Activated naive CD8-positive, alpha-beta T cell treated with anti-CD3 and anti-CD28 coated beads, Interleukin-2, amount 50 U/mL, for 24 hours (primary cell): ENCODE measurements at regions not wholly inside any gene's neighbourhood (a gene's known extent, or its start where the extent isn't known, plus 50 kb on each side); places are given as distances from the start of the nearest gene placed in this dataset.
"Not testable (repeated sequence)": the region's sequence is repeated elsewhere in the genome, so short reads cannot be mapped to it uniquely, and the experiment has no call there.

ENCODE experiments used
- ATAC-seq: fragments of 150-1000 bp; cut with Tn5 transposase; one replicate; pipeline ENCODE4 v1.10.0; 2021
- DNase-seq: peaks from one replicate; pipeline ENCODE4 v3.0.0; 2021
- H3K27ac Mint-ChIP-seq: one replicate; pipeline ENCODE4 v1.8.0; 2021; ENCODE audit warnings: mild to moderate bottlenecking, mixed read lengths
- H3K27me3 Mint-ChIP-seq: one replicate; pipeline ENCODE4 v1.8.0; 2021; ENCODE audit warnings: mixed read lengths
- H3K36me3 Mint-ChIP-seq: one replicate; pipeline ENCODE4 v1.8.0; 2021; ENCODE audit warnings: low read depth, mixed read lengths
- H3K4me1 Mint-ChIP-seq: one replicate; pipeline ENCODE4 v1.8.0; 2021; ENCODE audit warnings: mixed read lengths
- H3K4me3 Mint-ChIP-seq: one replicate; pipeline ENCODE4 v1.8.0; 2021; ENCODE audit warnings: mild to moderate bottlenecking, moderate library complexity, mixed read lengths
- H3K9me3 Mint-ChIP-seq: one replicate; pipeline ENCODE4 v1.8.0; 2021; ENCODE audit warnings: mixed read lengths

GRCh38 chr16:21422824-21423223 is 144.7 kb upstream of the CRYM start:
- H3K36me3 Mint-ChIP-seq, H3K4me3 Mint-ChIP-seq, H3K4me1 Mint-ChIP-seq, H3K9me3 Mint-ChIP-seq, H3K27ac Mint-ChIP-seq, ATAC-seq, H3K27me3 Mint-ChIP-seq, DNase-seq: not testable (repeated sequence)

DNA sequence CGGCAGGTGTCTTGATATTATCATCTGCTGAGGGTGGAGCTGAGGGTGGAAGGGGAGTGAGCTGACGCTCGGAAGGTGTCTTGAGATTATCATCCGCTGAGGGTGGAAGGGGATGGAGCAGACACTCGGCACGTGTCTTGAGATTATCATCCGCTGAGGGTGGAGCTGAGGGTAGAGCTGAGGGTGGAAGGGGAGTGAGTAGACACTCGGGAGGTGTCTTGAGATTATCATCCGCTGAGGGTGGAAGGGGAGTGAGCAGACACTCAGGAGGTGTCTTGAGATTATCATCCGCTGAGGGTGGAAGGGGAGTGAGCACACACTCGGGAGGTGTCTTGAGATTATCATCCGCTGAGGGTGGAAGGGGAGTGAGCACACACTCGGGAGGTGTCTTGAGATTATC is 126.6 kb upstream of the CRYM start:
- not testable (repeated sequence) for H3K27me3 Mint-ChIP-seq, H3K36me3 Mint-ChIP-seq, H3K27ac Mint-ChIP-seq, H3K9me3 Mint-ChIP-seq, H3K4me1 Mint-ChIP-seq, DNase-seq, H3K4me3 Mint-ChIP-seq, ATAC-seq

DNA sequence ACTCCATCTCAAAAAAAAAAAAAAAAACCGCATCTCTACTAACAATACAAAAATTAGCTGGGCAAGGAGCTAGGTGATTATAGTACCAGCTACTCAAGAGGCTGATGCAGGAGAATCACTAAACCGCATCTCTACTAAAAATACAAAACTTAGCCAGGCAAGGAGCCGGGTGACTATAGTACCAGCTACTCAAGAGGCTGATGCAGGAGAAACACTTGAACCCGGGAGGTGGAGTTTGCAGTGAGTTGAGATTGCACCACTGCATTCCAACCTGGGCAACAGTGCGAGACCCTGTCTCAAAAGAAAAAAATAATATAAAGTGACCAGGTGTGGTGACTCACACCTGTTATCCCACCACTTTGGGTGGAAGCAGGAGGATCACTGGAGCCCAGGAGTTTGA is 119.8 kb upstream of the CRYM start:
- not testable (repeated sequence) for H3K27me3 Mint-ChIP-seq, ATAC-seq, H3K9me3 Mint-ChIP-seq, DNase-seq, H3K36me3 Mint-ChIP-seq, H3K4me1 Mint-ChIP-seq, H3K4me3 Mint-ChIP-seq, H3K27ac Mint-ChIP-seq

DNA sequence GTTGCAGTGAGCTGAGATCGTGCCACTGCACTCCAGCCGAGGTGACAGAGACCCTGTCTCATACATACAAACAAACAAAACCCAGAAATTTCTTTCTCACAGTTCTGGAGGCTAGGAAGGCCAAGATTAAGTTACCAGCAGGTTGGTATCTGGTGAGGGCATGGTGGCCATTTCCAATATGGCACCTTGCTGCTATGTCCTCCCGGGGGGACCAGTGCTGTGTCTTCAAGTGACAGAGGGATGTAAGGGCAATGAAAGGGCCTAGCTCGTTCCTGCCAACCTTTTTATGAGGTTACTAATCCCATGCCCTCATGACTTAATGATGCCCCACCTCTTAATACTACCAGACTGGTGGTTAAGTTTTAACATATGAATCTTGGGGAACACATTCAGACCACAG is 118.5 kb upstream of the CRYM start:
- not testable (repeated sequence) for DNase-seq, H3K4me1 Mint-ChIP-seq, H3K27ac Mint-ChIP-seq, H3K27me3 Mint-ChIP-seq, H3K4me3 Mint-ChIP-seq, H3K9me3 Mint-ChIP-seq, ATAC-seq, H3K36me3 Mint-ChIP-seq

DNA sequence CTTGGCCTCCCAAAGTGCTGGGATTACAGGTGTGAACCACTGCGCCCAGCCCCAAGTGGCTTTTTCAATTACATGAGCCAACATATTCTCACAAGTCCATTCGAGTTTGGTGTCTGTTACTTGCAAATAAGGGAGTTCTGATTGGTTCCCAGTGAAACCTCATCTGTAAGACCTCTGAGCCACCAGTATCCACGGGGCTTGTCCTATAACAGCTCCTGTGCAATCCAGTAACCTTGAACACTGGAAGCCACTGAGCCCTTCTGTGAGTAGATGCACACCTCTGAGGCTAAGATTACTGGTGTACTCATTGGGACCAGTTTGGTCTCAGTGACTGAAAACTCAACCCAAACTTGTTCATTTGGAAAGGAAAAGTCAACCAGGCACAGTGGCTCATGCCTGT is 112.5 kb upstream of the CRYM start:
- not testable (repeated sequence) for DNase-seq, H3K27ac Mint-ChIP-seq, H3K4me3 Mint-ChIP-seq, H3K36me3 Mint-ChIP-seq, H3K4me1 Mint-ChIP-seq, H3K9me3 Mint-ChIP-seq, ATAC-seq, H3K27me3 Mint-ChIP-seq

GRCh38 chr16:21389860-21390259 is 111.8 kb upstream of the CRYM start:
- not testable (repeated sequence) for H3K27me3 Mint-ChIP-seq, ATAC-seq, H3K36me3 Mint-ChIP-seq, H3K9me3 Mint-ChIP-seq, DNase-seq, H3K4me3 Mint-ChIP-seq, H3K27ac Mint-ChIP-seq, H3K4me1 Mint-ChIP-seq

- ATAC-seq: peak; percentile 33
- not testable (repeated sequence) for H3K27me3 Mint-ChIP-seq, DNase-seq, H3K36me3 Mint-ChIP-seq, H3K4me3 Mint-ChIP-seq, H3K9me3 Mint-ChIP-seq, H3K27ac Mint-ChIP-seq, H3K4me1 Mint-ChIP-seq
Measured at GRCh38 chr16:21387757-21388156, 109.7 kb upstream of the CRYM start.

DNA sequence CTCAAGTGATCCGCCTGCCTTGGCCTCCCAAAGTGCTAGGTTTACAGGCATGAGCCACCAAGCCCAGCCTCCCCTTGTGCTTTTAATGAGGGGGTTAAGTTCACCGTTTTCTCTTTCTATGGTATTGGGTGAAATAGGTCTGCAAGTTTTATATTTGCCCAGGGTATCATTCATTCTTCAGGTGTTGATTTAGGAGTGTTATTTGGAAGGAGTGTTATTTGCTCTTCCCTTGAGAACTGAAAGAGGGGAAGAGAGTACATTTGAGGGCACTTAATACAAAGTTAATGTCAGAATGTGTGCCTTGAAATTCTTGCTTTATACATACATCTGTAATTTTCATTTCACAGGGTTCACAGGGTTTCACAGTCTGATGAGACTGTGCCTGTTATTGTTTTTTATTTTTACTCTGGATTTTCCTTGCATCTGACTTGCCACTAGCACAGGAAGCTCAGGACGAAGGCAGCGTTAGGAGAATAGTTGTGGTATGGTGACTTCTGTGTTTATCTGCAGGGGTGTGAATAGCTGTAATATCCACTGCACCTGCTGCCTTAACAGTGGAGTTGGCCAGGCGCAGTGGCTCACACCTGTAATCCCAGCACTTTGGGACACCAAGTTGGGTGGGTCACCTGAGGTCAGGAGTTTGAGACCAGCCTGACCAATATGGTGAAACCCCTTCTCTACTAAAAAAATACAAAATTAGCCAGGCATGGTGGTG is 108.3 kb upstream of the CRYM start:
- not testable (repeated sequence) for H3K4me1 Mint-ChIP-seq, H3K9me3 Mint-ChIP-seq, ATAC-seq, H3K4me3 Mint-ChIP-seq, DNase-seq, H3K27ac Mint-ChIP-seq, H3K27me3 Mint-ChIP-seq, H3K36me3 Mint-ChIP-seq

- not testable (repeated sequence) for H3K4me1 Mint-ChIP-seq, H3K4me3 Mint-ChIP-seq, H3K36me3 Mint-ChIP-seq, H3K27ac Mint-ChIP-seq, ATAC-seq, H3K9me3 Mint-ChIP-seq, DNase-seq, H3K27me3 Mint-ChIP-seq
Measured at GRCh38 chr16:21383682-21384081, 105.6 kb upstream of the CRYM start.

- ATAC-seq: not testable (repeated sequence)
Measured at GRCh38 chr16:21379645-21380044, 101.6 kb upstream of the CRYM start.

DNA sequence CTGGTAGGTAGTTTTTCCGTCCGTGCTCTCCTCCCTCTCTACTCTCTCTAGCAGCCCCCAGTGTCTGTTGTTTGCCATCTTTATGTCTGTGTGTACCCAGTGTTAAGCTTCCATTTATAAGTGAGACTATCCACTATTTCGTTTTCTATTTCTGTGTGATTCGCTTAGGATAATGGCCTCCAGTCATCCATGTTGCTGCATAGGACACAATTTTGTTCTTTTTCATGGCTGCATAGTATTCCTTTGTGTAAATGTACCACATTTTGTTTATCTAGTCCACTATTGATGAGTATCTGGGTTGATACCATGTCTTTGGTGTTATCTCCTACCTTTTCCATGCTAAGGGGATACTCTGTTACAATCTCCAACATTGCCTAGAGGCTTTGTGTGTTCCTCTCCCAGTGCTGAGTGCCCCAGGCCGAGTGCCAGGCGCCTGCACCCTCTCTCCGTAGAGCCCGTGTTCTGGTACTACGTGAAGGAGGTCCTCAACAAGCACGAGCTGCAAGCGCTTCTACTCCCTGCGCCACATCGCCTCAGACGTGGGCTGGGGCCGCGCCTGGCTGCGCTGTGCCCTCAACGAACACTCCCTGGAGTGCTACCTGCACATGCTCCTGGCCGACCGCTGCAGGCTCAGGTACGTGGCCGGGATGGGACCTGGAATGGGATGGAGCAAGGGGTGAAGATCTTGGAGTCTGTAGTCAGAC is 98.3 kb upstream of the CRYM start:
- not testable (repeated sequence) for H3K4me3 Mint-ChIP-seq, H3K4me1 Mint-ChIP-seq, H3K27me3 Mint-ChIP-seq, H3K9me3 Mint-ChIP-seq, DNase-seq, ATAC-seq, H3K36me3 Mint-ChIP-seq, H3K27ac Mint-ChIP-seq

More at GRCh38 chr16:21379645-21380044, 101.6 kb upstream of the CRYM start:
- not testable (repeated sequence) for H3K27me3 Mint-ChIP-seq, H3K9me3 Mint-ChIP-seq, H3K27ac Mint-ChIP-seq, H3K4me1 Mint-ChIP-seq, H3K36me3 Mint-ChIP-seq, H3K4me3 Mint-ChIP-seq, DNase-seq

GRCh38 chr16:21375334-21375733 is 97.2 kb upstream of the CRYM start:
- H3K4me3 Mint-ChIP-seq, DNase-seq, H3K36me3 Mint-ChIP-seq, ATAC-seq, H3K4me1 Mint-ChIP-seq, H3K9me3 Mint-ChIP-seq, H3K27me3 Mint-ChIP-seq, H3K27ac Mint-ChIP-seq: not testable (repeated sequence)

- not testable (repeated sequence) for H3K4me3 Mint-ChIP-seq, H3K9me3 Mint-ChIP-seq, DNase-seq, H3K27ac Mint-ChIP-seq, H3K27me3 Mint-ChIP-seq, H3K4me1 Mint-ChIP-seq, H3K36me3 Mint-ChIP-seq, ATAC-seq
Measured at GRCh38 chr16:21373454-21373853, 95.4 kb upstream of the CRYM start.

DNA sequence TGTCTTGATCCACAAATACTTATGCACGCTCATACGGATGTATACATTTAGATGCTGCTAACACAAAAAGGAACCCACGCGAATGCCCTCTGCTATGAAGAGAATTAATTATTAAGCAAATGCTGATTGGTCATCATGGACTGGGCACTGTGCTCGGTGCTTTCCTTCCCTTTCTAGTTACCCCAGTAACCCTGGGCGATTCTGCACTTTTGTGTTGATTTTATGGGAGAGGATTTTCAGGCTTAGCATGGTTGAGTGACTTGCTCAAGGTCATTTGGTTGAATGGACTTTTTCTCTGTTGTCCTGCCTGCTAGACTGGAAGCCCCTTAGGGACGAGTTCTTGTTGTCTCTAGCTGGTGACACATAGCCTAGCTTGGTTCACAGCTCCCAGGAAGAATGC is 94.8 kb upstream of the CRYM start:
- H3K4me3 Mint-ChIP-seq, H3K36me3 Mint-ChIP-seq, DNase-seq, ATAC-seq, H3K9me3 Mint-ChIP-seq, H3K27me3 Mint-ChIP-seq, H3K4me1 Mint-ChIP-seq, H3K27ac Mint-ChIP-seq: not testable (repeated sequence)

DNA sequence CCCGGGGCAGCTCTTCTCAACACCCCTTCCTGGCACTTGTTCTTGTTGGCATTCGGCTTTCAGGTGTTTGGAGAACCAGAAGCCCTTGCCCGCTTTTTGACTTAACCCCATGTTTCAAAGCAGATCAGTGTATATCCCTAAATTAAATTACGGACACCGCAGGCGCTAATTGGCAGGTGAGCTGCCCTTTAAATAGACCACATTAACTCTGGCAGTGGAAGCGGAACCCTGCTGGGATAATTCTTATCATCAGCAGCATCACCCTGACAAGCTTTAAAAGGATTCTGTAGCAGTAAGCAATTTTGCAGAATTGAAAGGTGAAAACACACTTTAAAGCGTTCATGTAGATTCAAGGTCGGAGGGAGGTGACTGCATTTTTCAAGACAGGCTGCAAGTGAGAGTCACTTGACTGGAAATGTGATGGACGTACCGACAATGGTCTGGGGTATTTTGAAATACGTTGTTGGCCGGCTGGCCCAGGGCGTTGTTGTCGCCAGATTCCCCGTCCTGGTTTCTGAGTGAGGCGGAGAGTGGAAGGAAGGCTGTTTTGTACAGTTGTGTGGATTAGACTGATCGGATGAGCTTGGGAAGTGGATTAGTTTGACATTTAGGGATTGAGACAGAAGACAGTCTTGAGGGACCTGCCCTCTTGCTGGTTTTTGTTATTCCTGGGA is 94.2 kb upstream of the CRYM start:
- not testable (repeated sequence) for ATAC-seq, H3K4me1 Mint-ChIP-seq, DNase-seq, H3K27me3 Mint-ChIP-seq, H3K27ac Mint-ChIP-seq, H3K4me3 Mint-ChIP-seq, H3K9me3 Mint-ChIP-seq, H3K36me3 Mint-ChIP-seq
